GM18858 (cell line): ENCODE measurements at regions not wholly inside any gene's neighbourhood (a gene's known extent, or its start where the extent isn't known, plus 50 kb on each side); places are given as distances from the start of the nearest gene placed in this dataset.
A peak's percentile ranks its signal among the peaks of the same experiment; 100 is the strongest.

Source experiments
- ATAC-seq: cut with Tn5 transposase; IDR thresholded peaks from one replicate; pipeline ENCODE4 v1.9.1; 2021; ENCODE audit not compliant: unreplicated experiment

- no peak for ATAC-seq
Observed at GRCh38 chr10:28387140-28387539, 84.3 kb upstream of the MPP7 start.

- ATAC-seq, result no peak
Observed at GRCh38 chr10:28391283-28391682, 88.4 kb upstream of the MPP7 start.

GRCh38 chr10:28393956-28394568 lies 91.2 kb upstream of the MPP7 start:
- ATAC-seq, result peak; percentile 60

GRCh38 chr10:28396331-28396730 lies 93.5 kb upstream of the MPP7 start:
- no peak for ATAC-seq

DNA sequence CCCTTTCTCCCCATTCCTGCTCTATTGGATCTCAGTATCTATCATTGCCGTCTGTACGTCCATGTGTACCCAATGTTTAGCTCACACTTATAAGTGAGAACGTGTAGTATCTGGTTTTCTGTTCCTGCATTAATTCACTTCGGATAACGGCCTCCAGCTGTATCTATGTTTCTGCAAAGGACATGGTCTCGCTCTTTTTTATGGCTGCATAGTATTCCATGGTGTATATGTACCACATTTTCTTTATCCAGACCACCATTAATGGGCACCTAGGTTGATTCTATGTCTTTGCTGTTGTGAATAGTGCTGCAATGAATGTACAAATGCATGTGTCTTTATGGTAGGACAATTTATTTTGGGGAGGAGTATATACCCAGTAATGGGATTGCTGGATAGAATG lies 94.4 kb upstream of the MPP7 start:
- ATAC-seq, result no peak

DNA sequence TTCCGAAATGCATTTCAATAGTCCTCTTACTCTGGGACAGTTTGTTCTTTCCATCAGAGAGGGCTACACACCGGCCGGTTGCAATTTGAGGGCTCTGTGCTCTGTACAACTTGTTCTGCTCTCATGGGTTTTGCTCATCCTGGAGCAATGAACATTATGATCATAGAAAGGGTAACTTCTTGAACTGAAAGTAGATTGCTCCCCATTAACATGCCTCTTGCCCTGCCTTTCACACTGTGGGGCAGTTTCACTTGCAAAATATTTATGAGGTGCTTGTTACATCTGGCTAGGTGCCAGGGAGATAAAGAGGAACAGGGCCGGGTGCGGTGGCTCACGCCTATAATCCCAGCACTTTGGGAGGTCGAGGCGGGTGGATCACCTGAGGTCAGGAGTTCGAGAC lies 97.3 kb upstream of the MPP7 start:
- ATAC-seq, result no peak

DNA sequence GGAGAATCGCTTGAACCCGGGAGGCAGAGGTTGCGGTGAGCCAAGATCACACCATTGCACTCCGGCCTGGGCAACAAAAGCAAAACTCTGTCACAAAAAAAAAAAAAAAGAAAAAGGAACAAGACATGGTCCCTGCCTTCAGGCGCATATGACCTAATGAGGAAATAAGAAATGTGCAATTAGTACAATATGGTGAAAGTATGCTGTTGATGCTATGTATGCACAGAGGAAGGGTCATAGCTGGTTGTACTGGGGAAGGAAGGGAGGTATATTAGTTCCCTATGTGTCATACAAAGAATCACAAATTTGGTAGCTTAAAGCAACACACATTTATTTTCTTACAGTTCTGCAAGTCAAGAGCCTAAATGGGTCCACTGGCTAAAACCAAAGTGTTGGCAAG lies 97.8 kb upstream of the MPP7 start:
- no peak for ATAC-seq

DNA sequence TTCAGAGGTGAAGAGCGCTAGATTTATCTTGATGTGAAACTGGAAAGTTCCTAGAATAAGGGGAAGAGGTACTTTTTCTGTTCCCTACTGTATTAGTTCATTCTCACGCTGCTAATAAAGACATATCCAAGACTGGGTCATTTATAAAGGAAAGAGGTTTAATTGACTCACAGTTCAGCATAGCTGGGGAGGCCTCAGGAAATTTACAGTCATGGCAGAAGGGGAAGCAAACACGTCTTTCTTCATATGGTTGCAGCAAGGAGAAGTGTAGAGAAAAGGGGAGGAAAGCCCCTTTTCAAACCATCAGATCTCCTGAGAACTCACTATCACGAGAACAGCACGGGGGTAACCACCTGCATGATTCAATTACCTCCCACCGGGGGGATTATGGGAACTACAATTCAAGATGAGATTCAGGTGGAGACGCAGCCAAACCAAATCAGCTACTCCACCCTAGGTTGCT lies 99.8 kb upstream of the MPP7 start:
- ATAC-seq, result peak; percentile 42

DNA sequence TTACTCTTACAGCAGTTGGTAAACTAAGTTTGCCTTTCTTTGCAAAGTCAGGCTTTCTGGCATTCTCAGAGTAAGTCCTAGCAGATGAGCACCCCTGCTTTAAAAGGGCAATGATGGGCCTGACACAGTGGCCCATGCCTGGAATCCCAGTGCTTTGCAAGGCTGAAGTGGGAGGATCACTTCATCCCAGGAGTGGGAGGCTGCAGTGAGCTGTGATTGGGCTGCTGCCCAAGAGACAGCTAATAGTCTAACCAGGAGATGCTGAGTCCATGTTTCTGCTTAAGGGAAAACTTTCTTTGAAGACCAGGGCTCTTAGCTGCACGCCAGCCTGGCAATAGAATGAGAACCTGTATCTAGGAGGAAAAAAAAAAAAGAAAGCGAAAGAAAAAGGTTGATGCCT lies 100.2 kb upstream of the MPP7 start:
- no peak for ATAC-seq

GRCh38 chr10:28408237-28408777 lies 105.4 kb upstream of the MPP7 start:
- no peak for ATAC-seq

- no peak for ATAC-seq
Observed at GRCh38 chr10:28410420-28411135, 107.7 kb upstream of the MPP7 start.

DNA sequence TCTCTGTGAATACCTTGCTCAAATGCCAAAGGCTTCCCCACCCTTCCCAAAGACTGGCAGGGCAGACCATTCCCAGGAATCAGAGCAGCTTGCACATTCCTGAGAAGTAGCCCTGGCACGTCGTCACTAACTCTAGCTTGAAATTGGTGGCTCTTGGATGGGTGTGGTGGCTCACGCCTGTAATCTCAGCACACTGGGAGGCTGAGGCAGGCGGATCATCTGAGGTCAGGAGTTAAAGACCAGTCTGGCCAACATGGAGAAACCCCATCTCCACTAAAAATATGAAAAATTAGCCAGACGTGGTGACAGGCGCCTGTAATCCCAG lies 108.2 kb upstream of the MPP7 start:
- no peak for ATAC-seq

- ATAC-seq, result peak; percentile 53
Observed at GRCh38 chr10:28411648-28412047, 108.8 kb upstream of the MPP7 start.

GRCh38 chr10:28418069-28418468 lies 114.8 kb upstream of the WAC start:
- ATAC-seq, result no peak

DNA sequence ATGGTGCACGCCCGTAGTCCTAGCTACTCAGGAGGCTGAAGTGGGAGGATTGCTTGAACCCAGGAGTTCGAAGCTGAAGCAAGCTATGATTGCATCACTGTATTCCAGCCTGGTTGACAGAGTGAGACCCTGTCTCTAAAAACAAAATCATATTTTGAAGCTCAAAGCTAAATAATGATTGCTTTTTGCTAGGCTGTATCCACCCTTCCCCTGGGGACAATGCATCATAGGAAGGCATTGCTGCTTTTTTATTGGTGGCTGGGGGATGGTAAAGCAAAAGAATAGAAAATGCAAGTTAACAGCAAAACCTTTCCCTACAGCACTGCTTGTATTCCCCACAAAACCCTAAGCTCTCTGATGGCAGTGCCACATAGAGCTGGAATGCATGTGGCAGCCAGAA lies 107.5 kb upstream of the WAC start:
- no peak for ATAC-seq

DNA sequence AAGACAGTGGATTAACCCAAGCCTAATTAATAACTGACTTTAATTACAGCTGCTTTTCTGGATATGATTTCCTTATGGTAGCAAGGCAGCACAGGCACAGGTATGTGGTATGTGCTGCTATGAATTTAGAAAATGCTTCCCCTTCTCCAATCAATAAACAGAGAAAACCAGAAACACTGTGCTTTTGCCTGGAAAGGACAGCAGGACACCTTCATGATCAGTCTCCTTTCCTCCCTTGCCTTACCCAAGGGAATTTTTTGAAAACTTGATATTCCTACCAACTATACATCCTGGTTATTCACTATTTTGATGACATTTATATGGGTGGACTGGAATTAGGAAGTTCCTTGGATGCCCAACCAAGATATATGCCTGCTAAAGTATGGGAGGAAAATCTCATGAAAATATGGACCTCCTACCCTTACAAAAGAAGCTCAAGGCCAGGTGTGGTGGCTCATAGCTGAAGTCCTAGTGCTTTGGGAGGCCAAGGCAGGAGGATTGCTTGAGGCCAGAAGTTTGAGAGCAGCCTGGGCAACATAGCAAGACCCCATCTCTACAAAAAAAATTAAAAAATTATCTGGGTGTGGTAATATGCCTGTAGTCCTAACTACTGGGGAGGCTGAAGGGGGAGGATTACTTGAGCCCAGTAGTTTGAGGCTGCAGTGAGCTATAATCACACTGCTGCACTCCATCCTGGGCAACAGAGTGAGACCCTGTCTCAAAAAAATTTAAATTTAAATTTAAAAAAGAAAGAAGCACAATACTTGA lies 106.3 kb upstream of the WAC start:
- ATAC-seq, result no peak

- ATAC-seq, result no peak
Observed at GRCh38 chr10:28427376-28427775, 105.5 kb upstream of the WAC start.

- no peak for ATAC-seq
Observed at GRCh38 chr10:28429045-28429444, 103.9 kb upstream of the WAC start.

GRCh38 chr10:28429573-28430216 lies 103.2 kb upstream of the WAC start:
- no peak for ATAC-seq

GRCh38 chr10:28431139-28431538 lies 101.8 kb upstream of the WAC start:
- ATAC-seq, result no peak

DNA sequence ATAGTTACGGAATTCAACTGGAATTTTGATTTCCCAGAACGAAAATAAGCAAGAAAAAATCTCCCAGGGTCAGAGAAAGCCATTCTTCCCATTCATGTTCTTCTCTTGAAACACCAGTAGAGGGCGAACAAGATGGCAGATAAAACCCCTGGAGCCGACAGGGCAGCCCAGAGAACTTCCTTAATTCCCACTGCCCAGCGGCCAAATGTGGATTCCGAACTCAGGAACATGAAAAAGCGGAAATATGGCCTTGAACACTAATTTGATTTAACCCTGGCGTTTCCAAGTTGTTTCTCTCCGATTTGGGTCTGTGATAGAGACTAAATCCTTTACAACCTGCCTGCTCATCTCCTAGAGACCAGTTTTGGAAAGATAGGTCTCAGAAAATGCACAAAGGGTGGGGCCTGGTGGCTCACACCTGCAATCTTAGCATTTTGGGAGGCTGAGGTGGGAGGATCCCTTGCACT lies 100.7 kb upstream of the WAC start:
- peak; percentile 47 for ATAC-seq
